Effector CD4-positive, alpha-beta T cell (primary cell): ENCODE measurements at regions not wholly inside any gene's neighbourhood (a gene's known extent, or its start where the extent isn't known, plus 50 kb on each side); places are given as distances from the start of the nearest gene placed in this dataset.
"Not testable (repeated sequence)": the region's sequence is repeated elsewhere in the genome, so short reads cannot be mapped to it uniquely, and the experiment has no call there.

Source experiments
- DNase-seq: peaks from one replicate; pipeline ENCODE4 v3.0.0-alpha.2; 2020

DNA sequence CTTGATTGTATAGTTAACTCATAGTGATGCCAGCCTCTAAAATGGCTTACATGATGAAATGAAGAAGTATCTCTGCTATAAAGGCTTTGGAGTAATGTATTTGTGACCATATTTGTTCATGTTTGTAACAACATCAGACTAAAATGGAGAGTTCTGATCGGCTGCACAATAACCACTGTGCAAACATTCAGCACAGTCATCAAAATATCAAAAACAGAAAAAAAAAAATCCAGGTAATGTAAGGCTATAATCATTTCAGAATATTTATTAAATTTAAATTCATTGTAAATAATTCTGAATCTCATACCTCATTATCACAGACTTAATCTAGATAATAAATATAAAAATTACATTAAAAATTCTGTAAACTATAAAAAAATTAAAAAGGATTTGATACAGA, 1161.8 kb downstream of the MRPL39 start:
- no peak for DNase-seq

DNA sequence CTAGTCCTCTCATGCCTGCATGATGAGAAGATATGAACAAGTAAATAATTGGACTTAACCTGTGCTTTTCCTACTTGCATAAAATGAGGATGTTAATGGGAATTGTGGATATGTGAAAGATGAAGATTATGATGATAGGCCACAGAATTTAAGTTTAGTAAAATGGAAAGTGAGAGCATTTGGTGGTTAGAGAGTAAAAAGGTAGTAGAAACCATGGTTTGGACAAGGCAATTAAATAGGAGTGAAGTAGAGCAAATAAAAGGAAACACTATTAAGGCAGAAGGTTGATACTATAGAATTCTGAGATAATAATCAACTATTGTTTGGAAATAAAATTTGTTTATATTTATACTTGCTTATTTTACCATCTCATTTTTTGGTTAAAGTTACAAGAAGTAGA, 1162.5 kb downstream of the MRPL39 start:
- DNase-seq = no peak

DNA sequence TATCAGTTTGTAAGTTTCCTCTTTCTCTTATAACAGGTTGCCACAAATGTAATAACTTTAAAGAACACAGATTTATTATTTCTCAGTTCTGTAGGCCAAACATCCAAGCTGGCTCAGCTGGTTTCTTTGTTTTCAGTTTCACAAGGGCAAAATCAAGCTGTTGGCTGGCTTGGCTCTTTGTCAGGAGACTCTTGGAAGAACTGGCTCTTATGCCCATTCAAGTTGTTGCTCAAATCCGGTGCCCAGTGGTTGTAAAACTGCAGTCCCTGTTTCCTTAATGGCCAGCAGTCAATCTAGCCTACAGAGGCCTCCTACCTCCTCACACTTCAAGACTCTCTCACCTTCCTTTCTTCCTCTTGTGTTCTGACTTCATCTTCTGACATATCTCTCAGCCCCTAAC, 1171.0 kb downstream of the MRPL39 start:
- DNase-seq = no peak

GRCh38 chr21:24428591-24429199, 1178.6 kb downstream of the MRPL39 start:
- DNase-seq = no peak

DNA sequence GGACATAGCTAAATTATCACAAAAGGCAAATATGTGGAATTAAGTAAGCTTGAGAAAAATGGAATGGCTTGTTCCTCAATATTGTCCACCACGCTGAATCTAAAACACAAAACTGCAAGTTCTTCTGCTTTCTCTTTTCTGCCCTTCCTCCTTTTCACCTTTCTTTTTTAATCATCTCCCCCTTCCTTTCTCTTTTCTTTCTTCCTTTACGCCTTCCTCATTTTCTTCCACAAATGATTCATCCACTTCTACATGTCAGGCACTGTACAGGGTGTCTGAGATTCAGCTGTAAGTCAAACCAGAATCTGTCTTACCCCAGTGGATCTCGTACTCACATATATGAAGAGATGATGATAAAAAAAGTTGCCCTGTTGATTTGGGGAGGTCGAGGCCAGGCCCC, 1182.5 kb downstream of the MRPL39 start:
- no peak for DNase-seq

- no peak for DNase-seq
These were observed 1183.7 kb downstream of the MRPL39 start for GRCh38 chr21:24423546-24423945.

GRCh38 chr21:24420689-24421088, 1186.6 kb downstream of the MRPL39 start:
- DNase-seq = no peak

DNA sequence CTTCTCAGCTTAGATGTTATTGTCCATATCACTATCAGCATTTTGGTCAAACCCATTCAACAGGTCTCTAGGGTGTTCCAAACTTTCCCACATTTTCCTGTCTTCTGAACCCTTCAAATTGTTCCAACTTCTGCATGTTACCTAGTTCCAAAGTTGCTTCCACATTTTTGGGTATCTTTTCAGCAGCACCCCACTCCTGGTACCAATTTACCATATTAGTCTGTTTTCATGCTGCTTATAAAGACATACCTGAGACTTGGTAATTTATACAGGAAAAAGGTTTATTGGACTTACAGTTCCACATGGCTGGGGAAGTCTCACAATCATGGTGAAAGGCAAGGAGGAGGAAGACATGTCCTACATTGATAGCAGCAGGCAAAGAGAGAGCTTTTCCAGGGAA, 1187.6 kb downstream of the MRPL39 start:
- DNase-seq = not testable (repeated sequence)

DNA sequence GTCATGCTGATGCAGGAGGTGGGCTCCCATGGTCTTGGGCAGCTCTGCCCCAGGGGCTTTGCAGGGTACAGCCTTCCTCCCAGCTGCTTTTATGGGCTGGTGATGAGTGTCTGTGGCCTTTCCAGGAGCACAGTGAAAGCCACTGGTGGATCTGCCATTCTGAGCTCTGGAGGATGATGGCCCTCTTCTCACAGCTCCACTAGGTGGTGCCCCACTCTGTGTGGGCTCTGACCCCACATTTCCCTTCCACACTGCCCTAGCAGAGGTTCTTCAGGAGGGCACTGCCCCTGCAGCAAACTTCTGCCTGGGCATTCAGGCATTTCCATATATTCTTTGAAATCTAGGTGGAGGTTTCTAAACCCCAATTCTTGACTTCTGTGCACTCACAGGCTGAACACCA, 1188.6 kb downstream of the MRPL39 start:
- no peak for DNase-seq

DNA sequence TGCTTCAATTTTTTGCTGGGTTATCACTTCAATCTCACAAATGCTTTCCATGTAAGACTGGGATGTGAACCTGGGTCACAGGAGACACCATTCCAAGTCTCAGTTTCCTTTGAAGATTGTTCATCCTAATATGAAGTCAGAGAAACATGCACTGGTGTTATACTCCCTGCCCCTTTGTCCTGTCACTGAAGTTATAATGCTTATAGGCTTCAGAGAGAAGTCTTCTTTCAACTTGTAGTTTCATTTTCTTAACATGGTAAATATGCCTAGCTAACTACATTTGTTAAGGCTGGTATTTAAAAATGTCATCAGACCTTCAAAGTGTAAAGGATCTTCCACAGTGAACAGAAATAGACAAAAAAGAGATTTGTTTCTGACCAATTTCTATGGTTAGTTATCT, 1195.9 kb downstream of the MRPL39 start:
- DNase-seq = no peak

- no peak for DNase-seq
These were observed 1204.1 kb downstream of the MRPL39 start for GRCh38 chr21:24403221-24403620.

GRCh38 chr21:24395320-24395923, 1211.9 kb downstream of the MRPL39 start:
- no peak for DNase-seq

DNA sequence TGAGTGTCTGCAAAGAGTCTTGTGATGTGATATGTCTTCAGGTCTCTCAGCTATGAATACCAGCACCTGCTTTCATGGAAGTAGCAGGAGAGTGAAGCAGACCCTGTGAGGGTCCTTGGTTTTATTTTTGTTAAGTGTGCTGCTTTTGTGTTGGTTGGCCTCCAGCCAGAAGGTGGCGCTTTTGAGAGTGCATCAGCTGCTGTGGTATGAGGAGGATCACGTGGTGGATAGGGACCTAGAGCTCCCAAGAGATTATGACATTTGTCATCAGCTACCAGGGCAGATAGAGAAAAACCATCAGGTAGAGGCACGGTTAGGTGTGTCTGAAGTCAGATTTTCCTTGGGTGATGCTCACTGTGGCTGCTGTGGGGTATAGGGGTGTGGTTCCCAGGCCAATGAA, 1232.1 kb downstream of the MRPL39 start:
- DNase-seq = no peak

DNA sequence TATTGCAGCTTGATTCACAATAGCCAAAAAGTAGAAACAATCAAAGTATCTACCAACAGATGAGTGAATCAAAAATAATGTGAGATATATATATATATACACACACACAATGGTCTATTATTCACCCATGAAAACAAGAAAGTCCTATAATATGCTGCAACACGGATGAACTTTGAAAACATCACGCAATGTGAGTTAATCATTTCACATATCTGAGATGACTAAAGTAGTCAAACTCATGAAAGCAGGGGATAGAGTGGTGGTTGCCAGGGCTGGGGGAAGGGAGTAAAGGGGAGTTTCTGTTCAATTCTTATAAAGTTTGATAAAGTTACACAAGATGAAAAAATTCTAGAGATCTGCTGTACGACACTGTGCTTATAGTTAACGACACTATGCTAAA, 1234.8 kb downstream of the MRPL39 start:
- DNase-seq = no peak

GRCh38 chr21:24369746-24370145, 1237.5 kb downstream of the MRPL39 start:
- no peak for DNase-seq

DNA sequence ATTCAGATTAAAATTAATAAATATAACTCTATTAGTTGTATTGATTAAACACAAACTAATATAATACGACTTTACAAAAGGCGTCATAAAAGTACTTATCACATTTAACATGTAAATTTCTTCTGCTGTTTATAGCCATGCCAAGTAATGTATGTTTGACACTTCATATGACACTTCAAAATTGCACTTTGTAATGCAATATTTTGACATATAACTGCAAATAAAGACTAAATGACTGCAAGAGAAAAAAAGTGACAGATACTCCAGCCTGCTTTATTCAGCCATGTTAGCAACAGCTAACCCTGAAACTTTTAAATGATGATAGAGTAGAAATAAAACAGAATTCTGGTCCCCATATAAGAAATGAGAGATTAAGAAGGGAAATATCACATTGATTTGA, 1238.0 kb downstream of the MRPL39 start:
- no peak for DNase-seq

GRCh38 chr21:24367936-24368335, 1239.3 kb downstream of the MRPL39 start:
- DNase-seq = no peak

DNA sequence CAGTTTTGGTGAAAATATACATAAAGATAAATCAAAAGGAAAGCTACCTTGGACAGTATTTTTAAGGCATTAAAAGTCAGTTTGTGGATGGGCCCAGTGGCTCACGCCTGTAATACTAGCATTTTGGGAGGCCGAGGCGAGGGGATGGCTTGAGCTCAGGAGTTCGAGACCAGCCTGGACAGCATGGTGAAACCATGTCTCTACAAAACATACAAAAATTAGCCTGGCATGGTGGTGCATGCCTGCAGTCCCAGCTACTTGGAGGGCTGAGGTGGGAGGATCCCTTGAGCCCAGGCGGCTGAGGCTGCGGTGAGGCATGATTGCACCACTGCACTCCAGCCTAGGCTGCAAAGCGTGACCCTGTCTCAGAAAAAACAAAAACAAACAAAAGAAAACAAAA, 1253.8 kb downstream of the MRPL39 start:
- no peak for DNase-seq

GRCh38 chr21:24339406-24339805, 1267.9 kb downstream of the MRPL39 start:
- no peak for DNase-seq

DNA sequence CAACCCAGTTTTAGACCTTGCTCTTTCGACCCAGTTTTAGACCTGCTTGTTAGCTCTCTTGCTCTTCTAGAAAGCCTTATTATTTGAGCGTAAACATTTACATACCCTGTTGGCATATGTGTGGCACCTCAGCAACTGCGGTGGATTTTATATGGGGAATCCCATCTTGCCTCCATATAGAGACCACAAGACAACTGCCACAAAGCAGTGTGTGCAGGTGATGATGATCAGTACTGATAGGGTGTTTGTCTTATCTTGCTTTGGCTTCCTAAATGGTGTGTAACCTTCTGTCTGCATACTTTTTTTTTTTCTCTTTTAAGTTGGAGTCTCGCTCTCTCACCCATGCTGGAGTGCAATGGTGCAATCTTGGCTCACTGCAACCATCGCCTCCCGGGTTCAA, 1270.8 kb downstream of the MRPL39 start:
- no peak for DNase-seq

DNA sequence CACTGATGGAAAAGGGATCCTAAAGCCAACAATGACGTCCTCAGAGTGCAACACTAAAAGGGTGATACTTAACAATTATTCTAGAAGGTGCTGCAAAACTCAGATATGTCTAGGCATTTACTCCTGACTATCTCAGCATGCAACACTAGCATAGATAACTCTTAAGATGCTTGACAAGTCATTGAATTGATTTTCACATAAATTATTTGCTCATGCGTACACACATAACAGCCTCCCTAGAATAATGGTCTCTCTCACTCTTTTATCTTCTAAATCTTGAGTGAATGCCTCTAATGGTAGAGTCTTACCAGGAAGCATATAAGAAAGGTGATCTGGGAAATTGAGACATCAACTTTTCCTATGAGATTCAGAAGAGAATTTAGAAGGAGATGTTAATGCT, 1283.7 kb downstream of the MRPL39 start:
- no peak for DNase-seq

DNA sequence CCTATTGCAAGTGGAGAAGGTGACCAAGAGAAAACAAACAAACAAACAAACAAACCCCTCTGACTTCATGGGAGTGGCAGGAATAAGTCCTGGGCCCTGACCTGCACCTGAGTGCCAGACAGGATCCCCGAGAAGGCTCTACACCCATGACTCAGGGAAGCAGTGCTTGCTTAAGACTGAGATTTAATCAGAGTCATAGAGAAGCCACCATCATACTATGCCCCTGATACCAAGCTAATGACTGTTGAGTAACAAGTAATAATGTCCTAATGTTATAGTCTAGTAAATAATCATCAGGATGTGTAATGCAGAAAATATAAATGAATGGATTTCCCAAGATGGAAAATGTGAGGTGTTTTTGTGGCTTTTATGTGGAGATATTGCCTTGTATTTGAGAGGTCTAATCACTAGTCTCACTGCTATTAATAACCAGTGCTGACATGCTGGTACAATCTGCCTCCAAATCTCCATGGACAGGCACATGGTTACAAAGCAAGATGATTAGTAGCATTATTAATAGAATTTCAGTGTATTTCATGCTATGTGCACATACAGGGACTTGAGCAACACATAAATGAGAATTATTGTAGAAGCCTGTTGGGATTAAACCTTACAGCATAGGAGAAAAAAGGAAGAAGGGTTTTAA, 1290.9 kb downstream of the MRPL39 start:
- DNase-seq = no peak

DNA sequence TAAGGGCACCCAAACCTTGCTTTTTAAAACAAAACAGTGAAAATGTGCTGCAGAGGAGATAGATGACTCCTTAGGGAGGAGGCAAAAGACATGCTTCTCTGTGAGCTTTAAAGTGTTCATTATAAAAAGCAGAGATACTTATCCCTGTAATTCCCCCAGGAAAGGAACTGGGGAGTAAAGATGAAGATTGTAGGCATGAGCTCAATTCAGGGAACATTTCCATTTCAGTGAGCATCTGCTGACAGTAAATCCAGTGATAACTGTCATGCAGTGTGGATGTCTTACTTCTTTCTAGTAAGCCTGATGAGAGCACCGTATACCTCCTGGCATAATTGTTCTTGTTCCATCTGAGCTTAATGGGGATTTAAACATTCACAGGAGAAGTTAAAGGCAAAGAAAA, 1296.5 kb downstream of the MRPL39 start:
- DNase-seq = no peak

DNA sequence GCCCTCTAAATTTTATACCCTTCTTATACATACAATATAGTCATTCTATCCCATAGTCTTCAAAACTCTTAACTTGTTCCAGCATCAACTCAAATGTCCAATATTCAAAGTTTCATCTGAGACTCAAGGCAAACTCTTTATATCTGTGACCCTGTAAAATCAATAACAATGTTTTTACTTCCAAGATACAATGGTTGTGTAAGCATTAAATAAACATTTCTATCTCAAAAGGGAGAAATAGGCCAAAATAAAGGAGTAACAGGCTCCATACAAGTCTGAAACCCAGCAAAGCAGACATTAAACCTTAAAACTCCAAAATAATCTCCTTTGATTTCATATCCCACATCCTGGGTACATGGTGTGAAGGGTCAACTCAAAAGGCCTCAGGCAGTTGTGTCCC, 1299.1 kb downstream of the MRPL39 start:
- DNase-seq = no peak

DNA sequence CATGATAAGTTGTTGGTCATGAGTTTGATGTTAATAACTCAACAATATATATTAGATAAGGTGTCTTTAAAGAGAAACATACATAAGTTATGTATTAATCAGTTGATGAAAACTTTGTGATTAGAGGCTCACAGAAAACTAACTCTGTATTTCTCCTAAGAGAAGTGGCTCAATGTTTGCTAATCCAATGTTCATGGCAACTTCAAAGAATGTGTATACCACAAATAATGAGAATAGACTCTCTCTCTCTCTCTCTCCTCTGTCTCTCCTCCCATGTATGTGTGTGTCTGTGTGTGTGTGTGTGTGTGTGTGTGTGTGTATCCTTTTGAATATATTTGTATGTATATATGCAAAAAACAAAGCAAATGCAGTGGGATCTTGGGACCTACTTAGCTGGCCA, 1304.9 kb downstream of the MRPL39 start:
- DNase-seq = no peak
